Suprapubic skin (tissue), 4 donors: ENCODE measurements at regions not wholly inside any gene's neighbourhood (a gene's known extent, or its start where the extent isn't known, plus 50 kb on each side); places are given as distances from the start of the nearest gene placed in this dataset.

Source experiments
- CTCF ChIP-seq, 2 donors: fragments of 200-600 bp in 1 of 2; fragments of 450-650 bp in 1 of 2; sonication (generic) in 1 of 2; IDR thresholded peaks; one replicate each; pipeline ENCODE4 v1.5.1; 2016 to 2019; ENCODE audit warnings: antibody characterized with exemption in 2 of 2, mild to moderate bottlenecking in 1 of 2, moderate library complexity in 1 of 2
- EP300 ChIP-seq: sonication (generic); formaldehyde crosslinking; IDR thresholded peaks from one replicate; pipeline ENCODE4 v1.6.1; 2017; ENCODE audit warnings: antibody characterized with exemption
- POLR2A ChIP-seq, 2 donors: fragments of 450-650 bp; IDR thresholded peaks; one replicate each; pipeline ENCODE4 v1.6.1; 2017; ENCODE audit warnings: antibody characterized with exemption in 2 of 2, mild to moderate bottlenecking in 2 of 2, moderate library complexity in 2 of 2
- POLR2AphosphoS5 ChIP-seq, 3 donors: sonication (generic); formaldehyde crosslinking; IDR thresholded peaks; one replicate each; pipeline ENCODE4 v1.6.1; 2017; ENCODE audit warnings: antibody characterized with exemption in 3 of 3

GRCh38 chr2:41912776-41913175, 135.0 kb upstream of the PKDCC start:
- no peak for TF ChIP-seq CTCF (IDR thresholded peaks at IDR 0.05)
- TF ChIP-seq POLR2A (IDR thresholded peaks at IDR 0.05), result no peak
- TF ChIP-seq POLR2AphosphoS5 (IDR thresholded peaks at IDR 0.05), result no peak
- TF ChIP-seq EP300, result no peak
